CD4-positive, alpha-beta T cell treated with Interleukin-15 for 4 hours (primary cell): ENCODE measurements at regions not wholly inside any gene's neighbourhood (a gene's known extent, or its start where the extent isn't known, plus 50 kb on each side); places are given as distances from the start of the nearest gene placed in this dataset.

Experiments
- DNase-seq: peaks from one replicate; pipeline ENCODE4 v3.0.0-alpha.2; 2020; ENCODE audit warnings: low spot score

DNA sequence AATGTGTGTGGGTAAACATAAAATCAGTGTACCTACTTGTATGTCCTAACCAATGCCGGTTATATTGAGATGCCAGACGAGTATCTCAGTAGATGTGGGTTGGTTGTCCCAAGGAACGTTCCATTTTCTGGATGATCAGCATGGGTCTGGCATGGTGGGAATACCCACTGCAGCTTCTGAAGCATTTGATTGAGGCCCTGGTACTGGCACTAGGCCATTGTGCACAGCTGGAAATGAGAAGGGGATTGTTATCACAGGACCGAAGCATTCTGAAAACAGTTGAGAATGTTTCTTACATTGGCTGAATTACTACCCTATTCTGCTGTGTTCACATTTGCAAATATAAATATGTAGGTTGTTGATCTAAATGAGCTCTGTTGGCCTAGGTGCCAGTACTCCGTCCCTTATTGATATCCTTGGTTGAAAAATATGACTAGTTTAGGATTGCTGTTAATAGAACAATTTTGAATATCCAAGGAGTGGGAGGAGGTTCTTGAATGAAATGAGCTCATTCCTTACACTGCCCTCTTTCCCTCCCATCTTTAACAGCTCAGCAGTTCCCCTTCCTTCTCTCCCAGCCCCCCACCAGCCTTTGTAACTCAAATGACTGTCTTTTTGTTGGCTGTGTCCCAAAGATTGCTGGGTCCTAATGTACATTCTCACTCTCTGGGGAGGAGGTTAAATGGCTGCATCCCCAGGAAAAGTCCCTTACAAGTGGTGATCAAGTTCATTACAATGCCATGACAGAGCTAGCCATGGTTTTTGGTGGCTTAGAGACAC lies 293.3 kb upstream of the TPM1 start:
- DNase-seq: no peak

DNA sequence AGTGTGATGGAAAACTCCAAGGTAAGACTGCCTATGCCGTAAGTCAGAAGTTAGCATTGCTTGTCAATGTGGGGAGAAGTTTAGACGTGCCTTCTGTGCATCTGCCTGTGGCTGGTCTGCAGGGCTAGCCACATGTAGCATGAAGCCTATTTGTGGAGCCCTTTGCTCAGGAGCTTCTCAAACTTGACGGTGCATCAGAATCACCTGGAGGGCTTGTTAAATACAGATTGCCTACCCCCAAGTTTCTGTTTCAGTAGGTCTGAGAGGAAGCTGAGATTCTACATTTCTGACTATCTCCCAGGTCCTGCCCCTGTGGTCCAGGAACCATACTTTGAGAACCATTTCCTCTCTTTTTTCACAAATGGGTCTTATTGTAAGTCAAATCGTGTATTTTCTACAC lies 292.1 kb upstream of the TPM1 start:
- no peak for DNase-seq

DNA sequence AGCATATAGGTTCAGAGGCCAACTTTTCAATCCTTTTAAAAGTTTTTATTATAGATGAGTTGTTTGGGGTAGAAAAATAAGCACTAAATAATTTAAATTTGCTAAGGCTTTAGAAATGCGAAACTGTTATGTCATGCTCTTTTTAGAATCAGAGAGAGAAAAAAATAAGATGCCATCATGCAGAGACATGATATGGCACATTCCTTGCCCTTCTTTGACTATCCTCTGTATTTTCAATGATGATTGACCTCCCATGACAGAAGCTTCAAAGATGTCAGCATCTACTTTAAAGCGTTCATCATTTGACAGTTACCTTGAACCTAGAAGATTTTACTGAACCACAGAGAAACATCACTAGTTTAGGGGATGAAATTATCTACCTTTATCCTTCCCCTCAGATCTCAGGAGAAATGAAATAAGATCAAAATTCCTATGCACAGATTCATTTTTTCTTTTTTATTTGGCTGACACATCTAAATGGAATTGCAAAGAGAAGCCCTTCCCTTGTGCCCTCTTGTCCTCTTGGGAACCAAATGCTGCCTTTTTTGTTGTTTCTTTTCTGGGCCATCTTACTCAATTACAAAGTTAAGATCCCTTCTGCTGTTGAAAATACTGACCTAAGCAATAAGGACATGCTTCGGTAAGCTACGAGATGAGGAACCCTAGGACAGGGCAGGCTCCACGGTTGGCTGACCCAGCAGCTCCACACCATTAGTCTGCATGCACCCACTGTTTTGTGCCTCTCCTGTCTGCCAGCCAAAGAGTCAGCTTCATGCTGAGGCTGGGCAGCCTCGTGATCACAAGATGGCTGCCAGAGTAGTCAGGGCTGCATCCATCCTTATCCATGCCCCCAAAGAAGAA lies 289.7 kb upstream of the TPM1 start:
- no peak for DNase-seq

DNA sequence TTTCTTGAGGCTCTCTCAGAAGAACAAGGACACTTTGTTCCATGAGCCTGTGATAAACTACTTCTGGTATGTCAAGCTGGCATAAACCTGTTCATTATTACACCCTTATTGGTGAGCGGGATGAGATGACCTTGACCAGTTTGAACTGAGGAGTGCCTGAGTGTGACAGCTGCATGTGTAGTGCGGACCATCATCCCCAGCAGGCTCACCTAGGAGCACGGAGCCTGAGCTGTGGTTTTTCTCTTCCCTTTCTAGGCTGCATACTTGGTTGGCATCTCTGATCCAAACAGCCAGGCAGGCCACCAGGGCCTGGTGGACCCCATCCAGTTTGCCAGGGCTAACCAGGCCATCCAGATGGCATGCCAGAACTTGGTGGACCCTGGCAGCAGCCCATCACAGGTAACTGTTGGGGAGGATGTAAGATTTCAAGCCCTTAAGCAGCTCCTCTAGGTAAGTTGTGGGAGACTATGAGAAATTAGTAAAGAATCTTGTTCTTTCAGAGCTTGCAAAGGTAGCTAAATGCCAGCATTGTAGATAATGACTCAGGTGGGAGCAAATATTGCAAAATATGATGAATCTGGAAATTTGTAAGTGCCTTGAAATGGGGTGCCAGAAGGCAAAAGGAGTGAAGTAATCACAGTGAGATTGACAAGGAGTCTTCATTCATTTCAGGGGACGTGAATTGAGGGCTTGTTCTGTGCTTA lies 288.9 kb upstream of the TPM1 start:
- DNase-seq: no peak

DNA sequence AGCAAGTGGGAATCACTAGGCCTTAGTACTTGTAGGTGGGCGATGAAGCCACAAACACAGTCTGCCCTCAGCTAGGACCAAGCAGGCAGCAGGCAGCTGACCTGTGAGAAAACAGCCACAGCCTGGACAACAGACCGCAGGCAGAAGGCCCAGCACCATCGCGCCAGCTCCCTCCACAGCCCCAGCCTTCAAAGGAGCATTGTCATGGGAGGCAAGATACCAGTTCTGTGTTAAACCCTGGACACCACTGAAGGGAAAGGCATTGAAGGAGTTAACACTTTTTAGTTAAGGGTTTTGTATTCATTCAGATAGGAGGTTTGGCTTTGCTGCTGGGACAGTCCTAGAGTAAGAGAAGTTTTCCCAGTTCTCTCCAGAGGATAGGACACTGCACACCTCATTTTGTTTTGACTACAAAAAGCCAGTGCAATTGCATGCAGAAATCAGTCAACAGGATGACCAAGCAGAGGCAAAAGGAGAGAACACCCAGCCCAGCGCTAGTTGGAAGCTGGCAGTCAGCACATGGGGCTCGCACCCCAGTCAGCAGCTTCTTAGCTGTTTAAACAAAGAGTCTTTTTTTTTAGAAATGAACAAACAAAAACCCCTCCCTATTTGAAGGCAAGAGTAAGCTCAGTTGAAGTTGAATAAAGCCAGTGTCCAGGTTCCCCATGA lies 286.1 kb upstream of the TPM1 start:
- no peak for DNase-seq

DNA sequence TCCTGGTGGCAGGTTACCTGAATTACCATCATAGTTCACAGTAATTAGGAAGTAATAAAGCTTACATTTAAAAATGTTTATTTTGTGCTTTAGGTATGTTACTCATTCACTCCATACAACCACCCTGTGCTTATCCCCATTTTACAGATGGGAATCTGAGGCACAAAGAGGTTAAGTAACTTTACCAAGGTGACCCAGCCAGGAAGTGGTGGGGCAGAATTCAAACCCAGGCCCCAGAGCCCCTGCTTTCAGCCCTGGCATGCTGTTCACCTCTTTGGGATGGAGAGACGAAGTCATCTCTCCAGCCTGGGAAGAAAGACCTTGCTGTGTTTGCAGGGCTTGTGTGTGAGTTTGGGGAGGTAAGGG lies 285.6 kb upstream of the TPM1 start:
- no peak for DNase-seq

DNA sequence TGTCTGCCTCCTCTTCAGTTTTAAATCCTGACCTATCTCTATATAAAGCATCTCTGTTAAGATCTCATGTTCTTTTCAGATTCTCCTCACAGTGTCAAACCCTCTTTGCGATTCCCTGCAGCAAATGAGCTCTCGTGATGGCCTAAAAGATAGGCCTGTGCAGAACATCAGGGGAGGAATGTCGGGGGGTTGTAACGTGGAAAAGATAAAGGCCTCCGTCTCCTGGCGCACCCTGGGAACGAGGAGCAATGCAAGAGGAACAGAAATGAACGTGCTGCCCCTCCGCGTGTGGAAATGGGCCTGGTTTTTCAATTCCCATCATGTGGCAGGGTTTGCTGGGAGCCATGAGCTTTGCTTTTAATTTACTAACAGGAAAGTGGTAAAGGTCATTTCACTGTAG lies 285.0 kb upstream of the TPM1 start:
- no peak for DNase-seq

DNA sequence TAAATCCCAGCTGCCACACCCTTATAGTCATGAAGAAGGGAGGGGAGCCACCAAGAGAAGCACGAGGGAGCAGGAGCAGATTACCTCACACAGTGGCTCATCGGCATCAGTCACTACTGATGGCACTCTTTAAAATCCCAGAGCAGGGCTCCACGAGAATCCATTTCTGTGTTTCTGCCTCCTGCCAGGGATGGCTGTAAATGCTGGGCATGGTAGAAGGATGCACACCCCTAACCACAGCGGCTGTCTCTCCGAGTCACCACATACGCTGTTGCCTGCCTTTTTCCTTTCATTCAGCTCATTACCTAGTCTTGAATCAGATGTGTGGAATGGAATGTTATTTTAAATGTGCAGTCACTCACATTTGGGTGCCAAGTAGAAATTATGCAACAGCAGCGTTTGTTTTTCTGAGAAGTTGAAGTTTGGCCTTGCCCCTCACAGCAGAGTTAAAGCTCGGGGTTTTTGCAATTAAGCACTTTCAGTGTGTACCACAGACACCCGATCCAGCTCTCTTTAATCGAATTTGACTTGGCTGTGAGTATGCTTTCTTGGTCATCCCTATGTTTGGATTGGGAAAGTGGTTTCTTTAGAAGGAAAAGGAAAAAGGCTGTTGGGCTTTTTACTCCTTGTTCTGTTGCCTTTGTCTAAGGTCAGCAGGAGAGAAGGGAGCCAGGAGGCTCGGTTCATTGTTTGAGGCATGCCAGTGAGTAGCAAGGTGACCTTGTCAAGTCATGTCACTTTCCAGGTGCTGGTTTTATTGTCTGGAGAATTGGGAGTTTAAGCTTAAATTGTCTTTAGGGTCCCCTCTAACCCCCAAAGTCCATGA lies 284.2 kb upstream of the TPM1 start:
- no peak for DNase-seq

DNA sequence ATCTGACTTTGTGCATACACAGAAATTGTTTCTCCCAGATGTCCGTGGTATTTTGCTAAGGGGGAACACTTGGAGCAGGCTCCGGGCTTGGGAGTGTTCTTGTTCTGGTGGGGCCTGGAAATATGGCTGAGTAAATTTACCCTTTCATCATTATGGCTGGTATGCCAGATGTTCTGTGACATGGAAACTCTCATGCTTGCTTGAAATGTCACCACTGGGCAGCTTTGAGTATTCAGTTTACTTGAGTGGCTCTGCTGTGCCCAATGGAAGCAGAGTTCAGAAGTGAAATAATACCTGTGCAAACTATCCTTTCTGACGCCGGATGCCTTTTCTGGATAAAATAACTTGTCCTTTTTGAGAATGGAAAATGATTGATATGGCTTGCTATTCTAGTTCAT lies 283.6 kb upstream of the TPM1 start:
- no peak for DNase-seq

DNA sequence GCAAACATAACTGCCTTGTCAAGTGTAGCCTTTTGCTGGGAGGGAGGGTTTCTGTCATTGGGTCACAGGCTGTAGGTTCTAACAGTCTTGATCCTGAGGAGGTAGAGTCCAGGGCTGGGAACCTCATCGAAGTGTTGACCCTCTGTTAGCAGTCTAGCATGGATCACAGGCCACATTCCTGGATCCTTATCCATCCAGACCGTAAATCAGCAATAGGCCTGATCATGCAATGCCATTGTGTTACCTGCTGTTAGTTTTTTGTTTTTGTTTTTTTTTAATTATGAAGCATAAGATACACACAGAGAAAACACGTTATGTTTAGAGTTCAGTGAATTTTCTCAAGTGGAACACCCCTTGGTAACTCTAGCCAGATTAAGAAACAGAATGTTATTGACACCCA lies 282.0 kb upstream of the TPM1 start:
- DNase-seq: no peak

DNA sequence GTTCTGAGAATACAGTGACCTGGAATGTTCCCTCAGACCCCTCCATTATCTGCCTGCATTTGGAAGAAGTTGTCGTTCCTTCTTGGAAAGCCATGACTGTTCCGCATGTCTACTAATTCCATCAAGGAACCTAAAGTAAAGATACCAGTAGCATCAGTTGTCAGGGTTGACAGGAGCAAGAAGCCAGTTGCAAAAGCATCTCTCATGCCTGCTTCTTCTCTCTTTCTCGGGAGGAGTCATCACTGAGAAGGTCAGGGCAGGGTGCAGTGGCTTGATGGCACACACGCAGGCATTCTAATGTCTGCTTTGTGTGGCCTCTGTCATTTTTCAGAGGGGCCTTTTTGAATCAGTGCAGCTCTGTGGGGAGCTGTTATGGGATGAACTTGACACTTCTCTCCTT lies 276.6 kb upstream of the TPM1 start:
- DNase-seq: no peak

DNA sequence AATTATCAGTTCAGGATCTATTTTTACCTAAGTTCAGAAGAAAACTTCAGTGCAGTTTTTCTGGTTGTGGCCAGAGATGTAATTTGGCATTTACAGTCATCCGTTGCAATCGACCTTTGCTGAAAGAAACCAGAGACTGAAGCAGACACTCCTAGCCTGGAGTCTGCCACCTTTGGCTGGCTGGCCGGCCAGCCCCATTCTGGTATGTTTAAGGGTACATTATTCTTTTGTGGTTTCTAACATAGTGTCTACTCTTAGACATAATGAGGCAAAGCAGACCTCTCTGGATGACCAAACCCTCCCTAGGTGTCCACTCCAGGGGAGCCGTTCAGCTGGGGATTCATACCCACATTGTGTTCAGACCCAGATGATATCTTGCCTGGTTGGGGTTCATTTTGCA lies 275.9 kb upstream of the TPM1 start:
- DNase-seq: no peak

DNA sequence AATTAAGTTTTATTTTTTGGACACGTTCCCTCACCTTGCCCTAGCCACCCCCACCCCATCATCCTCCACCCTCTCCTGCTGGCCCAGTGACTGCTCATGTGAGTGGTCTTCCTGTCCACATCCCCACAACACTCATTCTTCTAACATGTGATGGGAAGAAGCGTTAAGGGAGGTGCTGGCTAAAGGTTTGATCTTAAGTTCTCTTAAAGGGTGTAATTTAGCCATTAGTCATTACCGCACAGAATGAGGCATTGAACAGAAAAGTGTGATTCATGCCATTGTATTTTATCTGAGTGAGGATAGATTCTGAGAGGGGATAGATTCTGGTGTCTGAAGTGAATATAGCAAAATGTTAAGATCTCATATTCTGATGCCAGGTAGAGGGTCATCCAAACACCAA lies 272.9 kb upstream of the TPM1 start:
- DNase-seq: no peak

DNA sequence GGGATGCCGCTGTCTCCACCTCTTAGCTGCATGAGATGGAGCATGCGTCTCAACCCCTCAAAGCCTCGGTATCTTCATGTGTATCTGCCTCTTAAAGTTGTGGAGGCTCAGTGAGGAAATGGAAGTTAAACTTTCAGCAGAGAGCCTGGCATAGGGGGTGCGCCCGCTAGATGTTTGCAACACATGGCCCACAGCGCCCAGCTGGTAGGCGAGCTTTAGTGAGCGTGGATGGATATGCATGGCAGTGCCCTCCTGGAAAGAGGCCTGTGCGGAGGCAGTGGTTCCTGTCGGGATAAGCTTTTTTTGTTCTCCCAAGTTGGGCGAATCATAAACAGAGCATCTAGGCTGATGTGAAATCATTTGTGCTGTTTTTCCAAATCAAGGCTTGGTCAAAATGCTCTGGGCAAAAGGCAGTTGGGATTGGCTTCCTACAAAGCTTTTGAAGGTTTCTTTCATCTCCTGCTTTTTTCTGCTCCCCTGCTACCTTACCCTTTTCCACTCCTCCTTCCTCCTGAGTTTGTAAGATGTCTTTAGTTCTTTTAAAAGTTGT lies 272.4 kb upstream of the TPM1 start:
- DNase-seq: no peak

DNA sequence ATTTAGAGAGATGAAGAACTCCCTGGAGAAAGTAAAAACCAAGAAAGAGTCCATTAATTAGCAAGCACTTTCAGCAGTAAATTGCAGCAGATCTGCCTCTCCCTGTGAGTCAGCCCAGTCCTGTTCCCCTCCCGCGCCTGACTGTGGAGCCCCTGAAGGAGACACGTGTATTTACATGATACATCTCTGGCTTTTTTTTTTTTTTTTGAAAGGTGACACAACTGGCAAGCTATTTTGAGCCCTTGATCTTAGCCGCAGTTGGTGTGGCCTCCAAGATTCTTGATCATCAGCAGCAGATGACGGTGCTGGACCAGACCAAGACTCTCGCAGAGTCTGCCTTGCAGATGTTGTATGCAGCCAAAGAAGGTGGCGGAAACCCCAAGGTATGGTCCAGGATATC lies 271.8 kb upstream of the TPM1 start:
- DNase-seq: no peak

DNA sequence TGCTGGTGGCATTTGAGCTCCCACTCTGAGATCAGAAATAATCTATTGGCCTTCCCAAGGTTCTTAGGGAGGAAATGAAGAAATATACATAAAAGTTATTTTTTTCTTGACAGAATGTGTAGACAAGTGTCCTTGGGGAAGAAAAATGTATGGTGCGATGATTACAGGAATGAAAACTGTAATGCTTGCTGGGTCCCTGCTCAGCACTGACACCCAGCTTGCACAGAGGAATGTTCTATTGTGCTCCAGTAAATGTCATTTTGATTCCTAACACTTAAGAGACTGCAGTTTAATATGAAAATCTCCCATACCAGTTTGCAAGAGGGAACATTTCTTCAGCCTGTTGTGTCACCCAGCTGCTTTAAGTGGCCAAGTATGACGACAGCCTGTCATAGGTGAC lies 271.3 kb upstream of the TPM1 start:
- no peak for DNase-seq

DNA sequence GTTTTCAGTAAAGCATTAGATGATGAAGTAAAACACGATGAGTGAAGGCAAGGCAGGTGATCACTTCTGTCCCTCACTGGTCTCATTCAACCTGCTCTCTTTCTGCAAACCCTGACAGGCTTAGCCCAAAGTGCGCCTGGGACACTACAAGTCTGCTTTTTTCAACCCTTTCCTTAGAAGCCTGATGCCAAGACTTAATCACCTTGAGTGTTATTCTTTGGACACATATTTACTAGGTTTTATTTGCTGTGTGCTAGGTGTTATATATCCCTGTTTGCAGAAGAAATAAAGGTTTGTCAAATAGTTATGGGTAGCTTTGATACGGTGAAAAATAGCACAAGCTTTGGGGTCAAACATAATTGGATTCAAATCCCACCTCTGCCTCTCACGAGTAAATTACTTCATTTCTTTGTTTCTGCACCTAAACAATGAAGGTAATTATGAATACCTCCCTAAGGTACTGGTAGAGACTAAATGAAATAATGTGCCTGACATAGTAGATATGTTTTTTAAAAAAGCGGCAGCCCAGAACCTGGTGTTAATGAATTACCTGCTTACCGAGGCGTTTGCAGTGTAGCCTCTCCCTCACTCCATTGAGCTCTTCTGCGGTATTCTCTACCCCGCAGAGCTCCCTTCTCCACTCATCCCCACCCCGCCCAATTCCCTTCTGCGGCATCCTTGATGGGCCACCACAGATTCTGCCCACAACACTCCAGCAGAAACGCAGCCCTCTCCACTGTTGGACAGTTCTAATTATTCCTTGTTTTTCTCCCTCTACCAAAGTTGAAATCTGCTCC lies 269.0 kb upstream of the TPM1 start:
- no peak for DNase-seq

DNA sequence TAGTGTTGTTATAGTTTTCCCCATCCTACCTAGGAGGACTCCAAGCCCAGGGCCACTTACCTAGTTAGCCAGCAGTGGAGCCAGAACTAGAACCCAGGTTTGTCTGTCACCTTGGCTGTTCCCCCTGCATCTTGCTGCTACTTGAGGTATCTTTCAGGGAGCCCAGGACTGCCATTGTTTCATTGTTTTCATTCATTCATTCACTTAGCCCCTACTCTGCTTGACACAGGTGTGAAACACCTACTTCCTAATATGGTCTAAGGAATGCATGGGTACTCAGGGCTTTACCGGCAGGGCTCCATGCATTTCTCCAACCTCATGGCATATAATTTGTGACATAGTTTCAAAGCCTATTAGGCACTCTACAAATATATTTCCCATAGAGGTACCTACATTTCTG lies 266.6 kb upstream of the TPM1 start:
- no peak for DNase-seq

DNA sequence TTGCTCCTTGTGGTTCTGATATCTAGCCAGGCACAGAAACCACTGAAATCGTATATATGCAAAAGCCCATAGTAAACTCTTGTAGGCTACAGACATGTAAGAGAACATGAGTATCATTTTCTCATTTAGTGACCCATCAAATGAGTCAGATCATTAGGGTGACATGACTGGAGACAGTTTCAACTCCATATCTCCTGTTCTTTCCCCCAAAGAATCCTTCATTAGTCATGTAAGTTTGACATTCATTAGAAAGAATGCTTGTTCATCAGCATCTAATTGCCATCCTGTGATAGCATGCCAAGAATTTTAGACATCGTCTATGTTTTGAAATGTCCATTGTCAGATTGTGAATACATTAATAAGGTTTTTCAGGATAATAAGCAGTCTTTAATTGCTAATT lies 264.9 kb upstream of the TPM1 start:
- DNase-seq: no peak

DNA sequence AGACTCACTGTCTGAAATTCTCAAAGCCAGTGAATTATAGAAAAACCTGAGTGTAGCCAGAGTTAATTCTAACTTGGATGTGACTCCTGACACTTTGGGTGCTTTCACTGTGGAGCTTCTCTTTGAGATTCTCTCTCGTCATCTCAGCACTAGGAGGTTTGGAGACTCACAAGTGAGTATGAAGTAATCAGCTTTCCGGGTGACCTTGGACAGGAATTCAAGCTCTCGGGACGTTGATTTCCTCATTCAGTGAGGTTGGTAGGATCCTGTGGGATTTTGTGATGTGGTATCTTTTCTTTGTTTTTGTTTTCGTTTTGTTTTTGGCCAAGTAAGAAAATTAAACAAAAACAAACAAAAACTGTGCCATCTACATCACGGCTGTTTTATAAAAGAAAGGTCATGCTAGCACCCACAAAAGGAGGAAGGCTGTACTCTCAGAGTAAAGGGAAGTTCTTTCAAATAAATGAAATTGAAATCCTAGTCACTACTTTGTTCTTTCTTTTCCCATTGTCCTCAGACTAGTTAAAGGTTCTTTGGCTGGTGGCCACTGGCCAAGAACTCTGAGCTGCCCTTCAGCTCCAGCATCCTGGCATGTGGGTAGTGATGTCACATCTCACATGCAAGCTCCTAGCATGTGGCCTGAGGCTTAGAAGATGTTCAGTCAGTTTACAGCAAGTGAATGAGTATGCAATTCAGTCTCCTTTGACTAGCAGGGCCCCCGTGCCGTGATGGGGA lies 263.3 kb upstream of the TPM1 start:
- DNase-seq: no peak
